ENCODE measurements at regions not wholly inside any gene's neighbourhood (a gene's known extent, or its start where the extent isn't known, plus 50 kb on each side); places are given as distances from the start of the nearest gene placed in this dataset.

DNA sequence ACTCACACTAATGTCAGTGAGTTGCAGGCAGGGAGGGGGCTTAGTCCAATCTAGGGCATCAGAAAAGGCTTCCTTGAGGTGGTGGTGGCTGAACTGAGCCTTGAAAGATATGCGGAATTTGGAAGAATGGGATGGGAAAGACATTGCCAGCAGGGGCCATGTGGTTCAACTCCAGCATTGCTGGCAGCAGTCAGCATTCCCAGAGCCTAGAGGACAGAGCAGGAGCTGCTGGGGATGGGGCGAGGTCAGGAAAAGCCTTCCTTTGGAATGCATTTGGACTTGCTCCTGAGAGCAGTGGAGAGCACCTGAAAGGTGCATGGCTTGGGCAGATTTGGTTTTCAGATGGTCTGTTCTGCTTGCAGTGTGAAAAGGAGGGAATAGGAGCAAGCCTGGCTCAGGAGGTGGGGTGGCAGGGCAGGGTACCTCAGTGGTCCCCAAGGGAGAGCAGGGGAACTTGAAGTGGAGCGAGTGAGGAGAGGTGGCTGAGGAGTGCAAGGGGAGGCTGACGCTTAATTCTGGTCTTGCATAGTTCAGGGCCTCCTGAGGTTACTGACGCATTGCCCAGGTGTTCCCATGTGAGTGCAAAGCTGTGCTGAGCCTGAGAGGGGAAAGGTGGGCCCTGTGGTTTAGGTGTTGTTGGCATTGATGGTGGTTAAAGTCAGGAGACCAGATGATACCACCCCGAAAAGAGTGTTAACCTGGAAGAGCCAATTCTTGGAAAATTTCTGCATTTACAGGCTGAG, 112.1 kb upstream of the MGAT5 start:
- in situ Hi-C loops (cut with HindIII; ENCODE audit: low sequenced_read_pairs), result no loop called here

DNA sequence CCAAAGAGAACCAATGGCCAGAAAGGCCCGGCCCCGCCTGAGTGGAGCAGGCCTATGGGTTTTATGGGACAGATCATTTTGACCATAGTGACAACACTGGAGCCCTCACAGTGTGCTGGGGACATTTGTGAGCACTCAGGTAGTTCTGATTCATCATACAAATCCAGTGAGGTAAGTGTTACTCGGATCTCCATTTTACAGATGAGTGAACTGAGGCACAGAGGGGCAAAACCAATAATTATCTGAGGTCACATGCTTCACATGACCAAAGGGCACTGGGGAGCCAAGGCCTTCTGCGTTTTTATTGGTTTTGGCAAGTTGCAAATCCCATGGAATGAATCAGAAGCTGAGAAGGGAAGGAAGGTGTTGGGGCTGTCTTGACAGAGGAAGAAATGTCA, 111.5 kb upstream of the MGAT5 start:
- H3K4me3 ChIP-seq (ENCODE audit: low read depth, low read length), result no peak overlapping the region
- TF ChIP-seq, protein P1, sequence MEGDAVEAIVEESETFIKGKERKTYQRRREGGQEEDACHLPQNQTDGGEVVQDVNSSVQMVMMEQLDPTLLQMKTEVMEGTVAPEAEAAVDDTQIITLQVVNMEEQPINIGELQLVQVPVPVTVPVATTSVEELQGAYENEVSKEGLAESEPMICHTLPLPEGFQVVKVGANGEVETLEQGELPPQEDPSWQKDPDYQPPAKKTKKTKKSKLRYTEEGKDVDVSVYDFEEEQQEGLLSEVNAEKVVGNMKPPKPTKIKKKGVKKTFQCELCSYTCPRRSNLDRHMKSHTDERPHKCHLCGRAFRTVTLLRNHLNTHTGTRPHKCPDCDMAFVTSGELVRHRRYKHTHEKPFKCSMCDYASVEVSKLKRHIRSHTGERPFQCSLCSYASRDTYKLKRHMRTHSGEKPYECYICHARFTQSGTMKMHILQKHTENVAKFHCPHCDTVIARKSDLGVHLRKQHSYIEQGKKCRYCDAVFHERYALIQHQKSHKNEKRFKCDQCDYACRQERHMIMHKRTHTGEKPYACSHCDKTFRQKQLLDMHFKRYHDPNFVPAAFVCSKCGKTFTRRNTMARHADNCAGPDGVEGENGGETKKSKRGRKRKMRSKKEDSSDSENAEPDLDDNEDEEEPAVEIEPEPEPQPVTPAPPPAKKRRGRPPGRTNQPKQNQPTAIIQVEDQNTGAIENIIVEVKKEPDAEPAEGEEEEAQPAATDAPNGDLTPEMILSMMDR (IDR thresholded peaks at IDR 0.05; ENCODE audit: low read depth, low read length), result no peak
- no peak for DNase-seq (ENCODE audit: low read depth, low spot score)
- in situ Hi-C loops (cut with HindIII; ENCODE audit: low sequenced_read_pairs), result no loop called here

More for the DNA sequence above, 112.1 kb upstream of the MGAT5 start:
- TF ChIP-seq, protein P1 (IDR thresholded peaks at IDR 0.05; ENCODE audit: low read depth, low read length), result no peak
- no peak overlapping the region for H3K4me3 ChIP-seq (ENCODE audit: low read depth, low read length)
- no peak for DNase-seq (ENCODE audit: low read depth, low spot score)

DNA sequence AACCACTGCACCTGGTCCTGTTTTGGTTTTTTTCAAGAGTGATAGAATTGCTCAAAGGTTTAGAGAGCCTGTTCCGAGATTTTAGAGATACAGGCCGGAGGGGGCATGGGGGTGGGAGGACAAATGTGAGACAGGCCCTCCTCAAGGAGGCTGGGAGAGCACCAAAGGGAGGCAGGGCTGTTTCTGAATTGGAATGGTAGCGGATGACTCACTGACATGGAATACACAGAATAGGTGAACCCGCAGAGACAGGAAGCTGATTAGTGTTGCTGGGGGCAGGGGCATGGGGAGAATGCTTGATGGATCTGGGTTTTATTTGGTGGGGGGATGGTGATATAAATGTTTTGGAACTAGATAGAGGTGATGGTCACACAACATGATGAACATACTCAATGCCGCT, 111.0 kb upstream of the MGAT5 start:
- no peak overlapping the region for H3K4me3 ChIP-seq (ENCODE audit: low read depth, low read length)
- DNase-seq (ENCODE audit: low read depth, low spot score), result peak; percentile 43
- TF ChIP-seq, protein P1 (IDR thresholded peaks at IDR 0.05; ENCODE audit: low read depth, low read length), result no peak
- in situ Hi-C loops (cut with HindIII; ENCODE audit: low sequenced_read_pairs), result no loop called here

DNA sequence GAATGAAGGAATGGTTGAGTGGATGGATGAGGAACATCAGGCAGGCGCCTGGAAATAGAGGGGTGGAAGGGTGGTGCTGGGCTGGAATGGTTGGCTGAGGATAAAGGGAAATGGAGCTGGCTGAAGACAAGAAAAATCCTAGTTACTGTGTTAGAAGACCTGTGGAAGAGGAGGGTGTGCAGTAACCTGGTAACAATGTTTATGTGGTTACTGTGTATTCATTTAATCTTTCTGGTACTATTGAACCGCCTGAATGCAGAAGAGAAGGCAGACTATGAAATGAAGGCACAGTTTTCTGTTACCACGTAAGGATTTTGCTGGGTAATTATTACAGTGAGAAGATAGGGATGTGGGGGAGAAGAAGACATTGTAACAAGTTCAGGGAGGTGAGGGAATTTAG, 110.3 kb upstream of the MGAT5 start:
- in situ Hi-C loops (cut with HindIII; ENCODE audit: low sequenced_read_pairs), result no loop called here
- TF ChIP-seq, protein P1 (IDR thresholded peaks at IDR 0.05; ENCODE audit: low read depth, low read length), result no peak
- no peak overlapping the region for H3K4me3 ChIP-seq (ENCODE audit: low read depth, low read length)
- peak; percentile 27 for DNase-seq (ENCODE audit: low read depth, low spot score)

DNA sequence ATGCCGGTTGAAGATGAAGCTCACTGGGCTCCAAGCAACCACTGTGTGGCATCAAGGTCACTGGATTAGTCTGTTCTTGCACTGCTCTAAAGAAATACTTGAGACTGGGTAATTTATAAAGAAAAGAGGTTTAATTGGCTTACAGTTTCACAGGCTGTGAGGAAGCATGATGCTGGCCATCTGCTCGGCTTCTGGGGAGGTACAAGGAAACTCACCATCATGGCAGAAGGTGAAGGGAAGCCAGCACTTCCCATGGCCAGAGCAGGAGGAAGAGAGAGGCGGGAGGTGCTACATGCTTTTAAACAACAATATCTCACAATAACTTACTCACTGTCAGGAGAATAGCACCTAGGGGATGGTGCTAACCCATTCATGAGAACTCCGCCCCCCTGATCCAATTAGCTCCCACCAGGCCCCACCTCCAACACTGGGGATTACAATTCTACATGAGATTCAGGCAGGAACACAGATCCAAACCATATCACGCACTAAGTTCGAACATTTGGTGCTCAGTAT, 109.7 kb upstream of the MGAT5 start:
- TF ChIP-seq, protein P1 (IDR thresholded peaks at IDR 0.05; ENCODE audit: low read depth, low read length), result no peak
- no peak overlapping the region for H3K4me3 ChIP-seq (ENCODE audit: low read depth, low read length)
- DNase-seq (ENCODE audit: low read depth, low spot score), result no peak
- in situ Hi-C loops (cut with HindIII; ENCODE audit: low sequenced_read_pairs), result no loop called here

DNA sequence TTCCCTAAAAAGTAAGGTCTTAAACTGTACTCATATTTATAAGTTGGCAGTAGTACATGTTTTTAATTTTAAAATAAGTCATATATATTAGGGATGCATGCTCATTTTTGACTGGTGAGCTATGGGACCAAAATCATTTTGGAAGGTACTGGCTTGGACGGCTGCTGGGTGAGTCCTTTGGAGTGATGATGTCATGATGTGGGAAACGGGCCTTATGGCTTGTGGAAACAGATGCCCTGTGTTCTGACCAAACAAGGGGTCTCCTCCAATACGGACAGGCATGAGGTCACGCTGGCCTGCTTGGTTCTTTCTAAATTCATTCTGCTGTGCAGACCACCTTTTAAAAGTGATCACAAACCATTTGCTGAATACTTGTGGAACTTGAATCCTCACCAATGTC, 109.2 kb upstream of the MGAT5 start:
- in situ Hi-C loops (cut with HindIII; ENCODE audit: low sequenced_read_pairs), result no loop called here
- TF ChIP-seq, protein P1 (IDR thresholded peaks at IDR 0.05; ENCODE audit: low read depth, low read length), result no peak
- no peak overlapping the region for H3K4me3 ChIP-seq (ENCODE audit: low read depth, low read length)
- DNase-seq (ENCODE audit: low read depth, low spot score), result no peak

Measured in astrocyte of the spinal cord (primary cell).